GM19463 (cell line): ENCODE measurements at regions not wholly inside any gene's neighbourhood (a gene's known extent, or its start where the extent isn't known, plus 50 kb on each side); places are given as distances from the start of the nearest gene placed in this dataset.
"Not testable (repeated sequence)": the region's sequence is repeated elsewhere in the genome, so short reads cannot be mapped to it uniquely, and the experiment has no call there.

Experiments used
- ATAC-seq: cut with Tn5 transposase; IDR thresholded peaks from one replicate; pipeline ENCODE4 v1.9.1; 2021; ENCODE audit warnings: mild to moderate bottlenecking, moderate library complexity; ENCODE audit not compliant: unreplicated experiment

DNA sequence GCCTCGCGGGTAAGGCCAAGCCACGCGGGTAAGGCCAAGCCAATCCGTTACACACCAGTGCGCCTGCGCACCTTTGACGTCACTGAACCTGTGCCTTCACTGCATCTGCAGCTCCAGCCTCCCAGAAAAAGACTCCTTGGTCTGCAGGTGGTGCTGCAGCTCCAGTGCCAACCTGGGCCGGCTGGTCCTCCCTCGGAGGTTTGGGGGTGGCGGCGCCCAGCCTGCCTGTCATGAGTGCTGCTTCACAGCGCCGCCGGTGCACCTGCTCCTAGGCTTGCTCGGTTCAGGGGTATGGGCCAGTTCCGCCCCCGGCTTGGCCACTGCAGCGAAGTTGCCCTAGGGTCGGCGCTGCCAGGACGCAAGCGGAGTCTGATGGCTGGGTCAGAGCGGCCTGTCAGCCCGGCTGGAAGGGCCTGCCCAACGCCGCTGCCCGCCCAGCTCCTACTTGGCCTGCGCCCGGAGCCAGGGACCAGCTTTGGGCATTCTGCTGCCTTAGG, 146.6 kb downstream of the USP22 start:
- ATAC-seq = no peak

DNA sequence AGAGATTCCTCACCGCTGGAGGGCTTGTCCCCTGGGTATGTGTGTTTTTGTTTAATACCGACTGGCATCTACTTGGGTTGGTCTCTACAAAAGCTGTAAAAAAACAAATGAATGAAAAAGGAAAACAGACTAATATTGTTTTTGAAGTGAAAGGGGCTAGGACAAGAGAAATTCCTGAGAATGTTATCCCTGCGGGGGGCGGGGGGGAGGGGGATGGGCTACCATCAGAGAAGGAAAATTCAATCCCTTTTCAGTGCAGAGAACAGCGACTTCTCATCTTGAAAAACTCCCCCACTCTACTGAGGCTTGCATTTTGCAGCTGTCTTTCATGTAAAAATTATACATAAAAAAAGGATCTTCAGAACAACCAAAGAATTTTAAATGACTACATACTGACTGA, 144.1 kb downstream of the USP22 start:
- ATAC-seq = not testable (repeated sequence)

- ATAC-seq = not testable (repeated sequence)
Observed at GRCh38 chr17:20902496-20902895, 140.3 kb downstream of the USP22 start.

DNA sequence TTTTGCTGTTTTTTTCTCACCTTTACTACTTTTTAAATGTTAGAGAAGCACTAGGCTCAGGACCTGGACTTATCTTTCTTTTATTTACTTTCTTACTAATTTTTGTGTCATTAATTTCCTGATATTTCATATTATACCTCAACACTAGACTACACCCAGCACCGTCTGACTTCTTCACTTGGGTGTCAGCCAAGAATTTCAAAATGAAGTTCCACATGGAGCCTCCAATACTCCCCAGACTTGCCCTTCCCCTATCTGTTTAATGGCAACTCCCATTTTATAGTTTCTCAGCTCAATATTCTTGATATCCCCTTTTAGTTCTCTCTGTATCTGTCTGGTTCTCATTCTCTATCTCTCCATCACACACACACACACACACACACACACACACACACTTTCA, 139.3 kb downstream of the USP22 start:
- ATAC-seq = not testable (repeated sequence)

DNA sequence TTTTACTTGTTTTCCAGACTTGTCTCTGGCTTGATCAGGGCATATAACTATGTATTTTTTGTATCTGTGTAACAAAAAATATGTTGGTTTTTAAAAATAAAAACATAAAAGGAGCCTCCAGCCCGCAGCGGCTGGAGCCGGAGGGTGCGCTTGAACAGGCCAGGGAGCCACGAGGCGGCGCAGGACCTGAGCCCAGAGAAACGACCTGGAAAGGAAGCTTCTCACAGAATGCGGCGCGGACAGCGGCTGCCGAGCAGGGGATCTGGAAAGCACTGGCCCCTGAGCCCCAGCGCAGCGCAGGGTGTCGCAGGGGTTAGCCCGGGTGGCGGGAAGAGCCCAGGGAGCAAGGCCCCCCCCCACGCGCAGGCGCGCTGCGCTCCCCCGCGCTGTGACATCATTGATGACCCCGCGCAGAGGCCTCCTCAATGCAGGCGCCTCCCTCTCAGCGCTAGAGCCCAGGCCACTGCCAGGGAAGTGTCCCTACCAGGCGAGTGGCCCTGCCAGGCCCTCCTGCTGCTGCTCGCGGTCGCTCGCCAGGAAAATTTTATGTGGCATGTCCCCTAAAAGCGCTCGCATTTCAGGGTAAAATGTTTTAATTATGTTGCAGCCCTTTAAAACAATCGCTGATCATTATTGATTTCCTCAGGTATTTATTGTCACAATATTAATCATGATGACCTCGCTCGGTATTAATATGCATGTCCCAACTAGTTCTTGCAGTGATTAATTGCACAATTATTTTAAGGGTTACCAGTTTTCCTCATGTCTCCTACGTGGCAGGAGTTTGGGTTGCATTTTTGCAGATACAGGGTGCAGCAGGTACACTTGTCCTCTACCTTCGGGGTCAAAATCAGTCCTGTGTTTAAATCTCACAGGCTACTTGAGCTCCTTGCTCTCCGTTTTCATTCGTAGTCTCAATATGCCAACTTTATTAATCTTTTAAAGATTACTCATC, 134.2 kb downstream of the USP22 start:
- ATAC-seq = peak; percentile 95

- no peak for ATAC-seq
Observed at GRCh38 chr17:20914658-20915057, 128.2 kb downstream of the USP22 start.

DNA sequence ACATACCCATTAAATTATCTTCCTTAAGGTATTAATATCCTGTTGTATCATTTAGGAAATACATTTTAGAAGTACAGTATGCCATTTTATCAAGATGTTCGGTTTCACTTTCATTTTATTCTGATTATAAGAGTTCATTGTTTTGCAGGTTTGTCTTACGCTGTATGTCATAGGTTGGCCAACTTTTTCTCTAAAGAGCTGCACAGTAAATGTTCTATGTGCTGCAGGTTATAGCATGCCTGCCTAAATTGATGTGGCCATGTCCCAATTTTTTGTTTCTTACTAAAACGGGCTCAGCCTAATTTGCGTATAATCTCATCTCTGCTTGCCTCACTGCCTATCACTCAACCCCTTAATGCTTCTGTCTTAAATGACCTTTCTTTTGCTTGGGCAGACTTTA, 126.4 kb downstream of the USP22 start:
- no peak for ATAC-seq

DNA sequence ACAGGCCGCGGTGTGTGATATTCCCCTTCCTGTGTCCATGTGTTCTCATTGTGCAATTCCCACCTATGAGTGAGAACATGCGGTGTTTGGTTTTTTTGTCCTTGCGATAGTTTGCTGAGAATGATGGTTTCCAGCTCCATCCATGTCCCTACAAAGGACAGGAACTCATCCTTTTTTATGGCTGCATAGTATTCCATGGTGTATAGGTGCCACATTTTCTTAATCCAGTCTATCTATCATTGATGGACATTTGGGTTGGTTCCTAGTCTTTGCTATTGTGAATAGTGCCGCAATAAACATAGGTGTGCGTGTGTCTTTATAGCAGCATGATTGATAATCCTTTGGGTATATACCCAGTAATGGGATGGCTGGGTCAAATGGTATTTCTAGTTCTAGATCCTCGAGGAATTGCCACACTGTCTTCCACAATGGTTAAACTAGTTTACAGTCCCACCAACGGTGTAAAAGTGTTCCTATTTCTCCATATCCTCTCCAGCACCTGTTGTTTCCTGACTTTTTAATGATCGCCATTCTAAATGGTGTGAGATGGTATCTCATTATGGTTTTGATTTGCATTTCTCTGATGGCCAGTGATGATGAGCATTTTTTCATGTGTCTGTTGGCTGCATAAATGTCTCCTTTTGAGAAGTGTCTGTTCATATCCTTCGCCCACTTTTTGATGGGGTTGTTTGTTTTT, 125.1 kb downstream of the USP22 start:
- ATAC-seq = not testable (repeated sequence)

DNA sequence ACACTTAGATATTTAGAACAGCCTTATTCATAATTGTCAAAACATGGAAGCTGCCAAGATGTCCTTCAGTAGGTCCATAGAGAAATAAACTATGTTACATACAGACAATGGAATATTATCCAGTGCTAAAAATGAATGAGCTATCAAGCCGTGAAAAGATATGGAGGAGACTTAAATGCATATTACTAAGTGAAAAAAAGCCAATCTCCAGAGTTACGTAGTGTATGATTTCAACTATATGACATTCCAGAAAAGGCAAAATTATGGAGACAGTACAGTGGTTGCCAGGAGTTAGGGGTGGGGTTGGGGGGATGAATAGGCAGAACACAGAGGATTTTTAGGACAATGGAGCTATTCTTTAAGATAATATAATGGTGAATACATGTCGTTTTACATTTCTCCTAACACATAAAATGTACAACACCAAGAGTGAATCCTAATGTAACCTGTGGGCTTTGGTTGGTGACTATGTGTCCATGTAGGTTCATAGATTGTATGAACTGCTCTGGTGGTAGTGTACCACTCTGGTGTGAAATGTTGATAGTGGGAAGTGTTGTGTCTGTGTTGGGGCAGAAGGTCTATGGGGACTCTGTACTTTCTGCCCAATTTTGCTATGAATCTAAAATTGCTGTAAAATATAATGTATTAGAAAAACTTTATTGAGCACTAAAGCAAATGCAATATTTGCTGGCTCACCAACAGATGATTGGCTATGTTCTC, 122.6 kb downstream of the USP22 start:
- no peak for ATAC-seq

- ATAC-seq = no peak
Observed at GRCh38 chr17:20920815-20921199, 122.0 kb downstream of the USP22 start.

- no peak for ATAC-seq
Observed at GRCh38 chr17:20922128-20922670, 120.6 kb downstream of the USP22 start.

DNA sequence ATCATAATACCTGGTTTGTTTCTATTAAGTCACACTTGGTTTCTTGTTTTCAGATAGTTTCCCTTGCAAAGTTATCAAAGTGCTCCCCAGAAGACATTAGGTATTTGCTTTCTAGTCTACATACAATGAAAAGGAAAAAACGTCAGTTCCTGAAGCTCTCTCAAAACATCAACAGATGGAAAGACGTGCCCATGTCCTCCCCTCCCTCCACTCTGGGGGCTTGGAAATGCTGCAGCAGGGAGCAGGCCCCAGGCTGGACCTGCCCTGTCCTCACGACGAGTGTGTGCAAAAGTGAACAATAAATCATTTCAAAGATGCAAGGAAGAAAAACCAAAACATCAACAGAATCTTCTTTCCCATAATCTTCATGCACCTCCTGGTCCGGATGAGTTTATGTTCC, 118.5 kb downstream of the USP22 start:
- no peak for ATAC-seq

- no peak for ATAC-seq
Observed at GRCh38 chr17:20925091-20925490, 117.7 kb downstream of the USP22 start.

GRCh38 chr17:20925954-20926353, 116.9 kb downstream of the USP22 start:
- ATAC-seq = no peak

DNA sequence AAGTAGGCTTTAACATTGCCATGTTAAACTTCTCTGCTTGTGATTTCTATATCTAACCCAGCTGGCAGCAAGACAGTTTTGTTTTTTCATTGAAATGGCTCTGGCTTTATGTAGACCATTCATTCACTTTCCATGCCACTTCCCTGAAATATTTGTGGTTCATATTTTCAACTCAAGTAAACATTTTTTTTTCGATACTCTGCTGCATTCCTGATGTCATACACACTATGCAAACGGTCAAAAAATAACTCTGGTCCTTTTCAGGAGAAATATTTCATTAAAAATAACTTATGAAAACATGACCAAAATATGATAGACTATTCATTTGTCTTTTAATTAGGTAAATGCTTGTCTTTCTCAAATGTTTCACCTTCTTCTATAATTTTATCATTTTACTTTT, 116.3 kb downstream of the USP22 start:
- no peak for ATAC-seq

DNA sequence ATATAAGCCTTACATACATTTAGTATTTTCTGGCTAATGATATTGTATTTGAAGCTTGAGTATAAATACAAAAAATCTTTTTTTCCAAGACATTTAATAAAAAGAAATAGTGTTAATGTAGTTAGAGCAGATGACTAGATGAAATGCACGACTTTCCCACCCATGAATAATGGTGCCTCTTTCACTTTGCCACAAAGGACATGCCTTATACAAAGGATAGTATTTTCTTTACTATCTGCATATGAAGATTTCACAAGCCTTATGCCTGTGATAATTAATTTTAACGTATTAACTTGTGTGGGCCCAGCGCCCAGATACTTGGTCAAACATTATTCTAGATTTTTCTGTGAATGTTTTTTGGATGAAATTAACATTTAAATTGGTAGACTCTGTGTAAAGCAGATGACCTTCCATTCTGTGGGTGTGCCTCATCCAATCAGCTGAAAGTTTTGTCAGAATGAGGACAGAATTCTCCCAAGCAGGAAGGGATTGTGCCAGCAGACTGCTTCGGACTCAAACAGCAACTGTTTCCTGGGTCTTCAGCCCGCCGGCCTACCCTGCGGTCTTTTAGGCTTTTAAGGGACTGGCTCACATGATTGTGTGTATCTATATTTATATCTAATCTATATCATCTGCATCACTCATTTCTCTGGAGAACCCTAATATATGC, 115.4 kb downstream of the USP22 start:
- no peak for ATAC-seq

- no peak for ATAC-seq
Observed at GRCh38 chr17:20929334-20929733, 113.5 kb downstream of the USP22 start.

DNA sequence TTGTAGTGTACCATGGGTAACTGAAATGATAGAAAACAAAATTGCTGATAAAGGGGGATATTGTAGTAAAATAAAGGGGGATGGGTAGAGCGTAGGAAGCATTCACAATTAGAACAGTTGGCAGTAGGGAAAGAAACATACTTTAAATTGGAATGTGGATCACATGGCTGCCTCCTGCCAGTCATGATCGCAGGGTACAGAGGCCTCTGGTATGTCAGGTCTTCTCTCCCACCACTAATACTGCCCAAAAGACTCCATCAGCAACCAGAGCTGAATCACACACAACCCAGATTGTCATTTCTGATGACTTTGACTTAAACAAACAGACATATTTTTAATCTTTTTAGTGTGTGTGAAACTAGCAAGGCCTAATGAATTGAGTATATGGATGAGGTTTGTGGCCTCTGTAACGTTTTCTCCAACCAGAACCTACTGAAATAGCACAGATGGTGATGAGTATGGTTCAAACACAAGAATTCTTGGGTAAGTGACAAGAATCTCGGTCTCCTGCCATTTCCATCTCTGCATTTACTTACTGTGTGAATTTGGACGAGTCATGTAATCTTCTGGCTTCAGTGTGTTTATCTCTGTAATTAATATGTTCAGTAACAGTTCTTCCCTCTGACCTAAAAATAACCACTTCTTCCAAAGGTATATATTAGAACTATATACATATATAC, 112.6 kb downstream of the USP22 start:
- no peak for ATAC-seq

DNA sequence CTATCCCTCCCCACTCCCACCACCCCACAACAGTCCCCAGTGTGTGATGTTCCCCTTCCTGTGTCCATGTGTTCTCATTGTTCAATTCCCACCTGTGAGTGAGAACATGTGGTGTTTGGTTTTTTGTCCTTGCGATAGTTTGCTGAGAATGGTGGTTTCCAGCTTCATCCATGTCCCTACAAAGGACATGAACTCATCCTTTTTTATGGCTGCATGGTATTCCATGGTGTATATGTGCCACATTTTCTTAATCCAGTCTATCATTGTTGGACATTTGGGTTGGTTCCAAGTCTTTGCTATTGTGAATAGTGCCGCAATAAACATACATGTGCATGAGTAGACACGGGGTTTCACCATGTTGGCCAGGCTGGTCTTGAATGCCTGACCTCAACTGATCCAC, 109.8 kb downstream of the USP22 start:
- not testable (repeated sequence) for ATAC-seq

GRCh38 chr17:20934288-20934687, 108.5 kb downstream of the USP22 start:
- no peak for ATAC-seq
